HCT116 (cell line): ENCODE measurements at regions not wholly inside any gene's neighbourhood (a gene's known extent, or its start where the extent isn't known, plus 50 kb on each side); places are given as distances from the start of the nearest gene placed in this dataset.

Experiments used
- ATAC-seq: fragments of 200-7000 bp; cut with Tn5 transposase; 2 replicates; pipeline ENCODE4 v1.9.1; 2020; ENCODE audit warnings: mild to moderate bottlenecking, moderate library complexity
- BruUV-seq: library from RNA; stranded (reverse); fragments of 400-500 nt; replicated peaks from 2 replicates; lab custom pipeline; 2021; lab: Mats Ljungman, UMichigan
- CTCF ChIA-PET: fragments of 300-600 bp; sonication (Branson Sonifier 250); formaldehyde crosslinking; loops from one replicate; lab custom pipeline; 2021; ENCODE audit warnings: antibody characterized with exemption; lab: Charles Lee
- POLR2A ChIA-PET: fragments of 300-600, 350-600 bp; sonication (Branson Sonifier 250); formaldehyde crosslinking; loops from one replicate; lab custom pipeline; 2021; ENCODE audit warnings: antibody characterized with exemption; lab: Charles Lee
- RAD21 ChIA-PET, 2 experiments: fragments of 300-600 bp; sonication (Branson Sonifier 250); formaldehyde crosslinking; loops; one replicate each; lab custom pipeline; 2023; ENCODE audit warnings: low total read pairs in 2 of 2; ENCODE audit not compliant: uncharacterized antibody in 2 of 2, unreplicated experiment in 2 of 2, low non-redundant PET in 1 of 2; lab: Charles Lee
- DNase-seq: peaks from one replicate; pipeline ENCODE4 v3.0.0-alpha.2; 2010; ENCODE audit warnings: low read depth, low spot score
- H2AFZ ChIP-seq: fragments of 200-600 bp; shearing (Covaris generic), sonication (generic); 2 replicates; pipeline ENCODE4 v1.6.1; 2017; ENCODE audit warnings: low read depth, mixed run types, mixed read lengths, antibody characterized with exemption, low read length; ENCODE audit not compliant: poor library complexity, severe bottlenecking
- H3K27ac ChIP-seq: 2 replicates; pipeline ENCODE4 v1.5.1; 2012; ENCODE audit warnings: low read depth, low read length
- H3K27me3 ChIP-seq: fragments of 200-600 bp; sonication (generic); 2 replicates; pipeline ENCODE4 v1.6.1; 2016; ENCODE audit warnings: mixed run types, low read length, mixed read lengths; ENCODE audit not compliant: insufficient read depth
- H3K36me3 ChIP-seq, 2 experiments: fragments of 200-500 bp in 1 of 2; fragments of 200-600 bp in 1 of 2; sonication (Bioruptor generic) in 1 of 2; sonication (generic) in 1 of 2; 2 replicates each; pipeline versions ENCODE4 v1.5.1 to v1.6.1; 2014 to 2016; ENCODE audit warnings: low read length in 2 of 2, inconsistent platforms in 1 of 2, mixed read lengths in 1 of 2, mixed run types in 1 of 2; ENCODE audit not compliant: insufficient read depth in 2 of 2, control insufficient read depth in 1 of 2
- H3K4me1 ChIP-seq, 2 experiments: fragments of 200-600 bp in 1 of 2; sonication (generic) in 1 of 2; 2 replicates each; pipeline versions ENCODE4 v1.5.1 to v1.6.1; 2012 to 2017; ENCODE audit warnings: low read length in 2 of 2, inconsistent platforms in 1 of 2, mild to moderate bottlenecking in 1 of 2, mixed read lengths in 1 of 2, mixed run types in 1 of 2, moderate library complexity in 1 of 2; ENCODE audit not compliant: insufficient read depth in 2 of 2, control insufficient read depth in 1 of 2
- H3K4me2 ChIP-seq: fragments of 200-600 bp; sonication (generic); 2 replicates; pipeline ENCODE4 v1.6.1; 2017; ENCODE audit warnings: mixed run types, low read length, mixed read lengths
- H3K4me3 ChIP-seq, 2 experiments: fragments of 200-600 bp in 1 of 2; sonication (generic) in 1 of 2; replicated peaks in 1 of 2; 2 replicates each; pipeline ENCODE4 v1.5.1; 2011 to 2016; ENCODE audit warnings: low read length in 2 of 2, control low read depth in 1 of 2, low read depth in 1 of 2, mild to moderate bottlenecking in 1 of 2, mixed read lengths in 1 of 2, mixed run types in 1 of 2
- H3K79me2 ChIP-seq: fragments of 200-600 bp; sonication (generic); 2 replicates; pipeline ENCODE4 v1.6.1; 2017; ENCODE audit warnings: mild to moderate bottlenecking, mixed run types, low read length, moderate library complexity, mixed read lengths; ENCODE audit not compliant: insufficient read depth
- H3K9ac ChIP-seq: fragments of 200-600 bp; sonication (generic); 2 replicates; pipeline ENCODE4 v1.6.1; 2016; ENCODE audit warnings: low read length, mixed read lengths
- H3K9me2 ChIP-seq: fragments of 200-600 bp; sonication (generic), shearing (Covaris generic); 2 replicates; pipeline ENCODE4 v1.6.1; 2017; ENCODE audit warnings: mixed run types, mild to moderate bottlenecking, moderate library complexity; ENCODE audit not compliant: insufficient read depth
- H3K9me3 ChIP-seq, 2 experiments: fragments of 200-500 bp in 1 of 2; fragments of 200-600 bp in 1 of 2; sonication (Bioruptor generic) in 1 of 2; sonication (generic) in 1 of 2; 2 replicates each; pipeline ENCODE4 v1.6.1; 2014 to 2017; ENCODE audit warnings: low read length in 2 of 2, mixed read lengths in 2 of 2, inconsistent platforms in 1 of 2, low read depth in 1 of 2, mild to moderate bottlenecking in 1 of 2, mixed run types in 1 of 2, moderate library complexity in 1 of 2; ENCODE audit not compliant: control insufficient read depth in 1 of 2, insufficient read depth in 1 of 2
- H4K20me1 ChIP-seq: fragments of 200-600 bp; sonication (generic), shearing (Covaris generic); 2 replicates; pipeline ENCODE4 v1.6.1; 2017; ENCODE audit warnings: mixed run types, mild to moderate bottlenecking, moderate library complexity; ENCODE audit not compliant: insufficient read depth
- ATF3 ChIP-seq: IDR thresholded peaks from 2 replicates; pipeline ENCODE4 v1.6.1; 2012
- CBX3 ChIP-seq: IDR thresholded peaks from 2 replicates; pipeline ENCODE4 v1.6.1; 2012; ENCODE audit warnings: low read depth
- CEBPB ChIP-seq: IDR thresholded peaks from 2 replicates; pipeline ENCODE4 v1.6.1; 2012; ENCODE audit warnings: low read depth
- CTCF ChIP-seq, 3 experiments: fragments of 200-600 bp in 1 of 3; sonication (generic) in 1 of 3; IDR thresholded peaks in 2 of 3; conservative IDR thresholded peaks in 1 of 3; 2 replicates each; pipeline ENCODE4 v1.5.1; 2012 to 2017; ENCODE audit warnings: low read depth in 2 of 3, low read length in 2 of 3, antibody characterized with exemption in 1 of 3, borderline replicate concordance in 1 of 3, control low read depth in 1 of 3, mild to moderate bottlenecking in 1 of 3, mixed read lengths in 1 of 3, mixed run types in 1 of 3, moderate library complexity in 1 of 3; ENCODE audit not compliant: insufficient read depth in 1 of 3
- EGR1 ChIP-seq: IDR thresholded peaks from 2 replicates; pipeline ENCODE4 v1.6.1; 2012; ENCODE audit warnings: low read depth
- ELF1 ChIP-seq: IDR thresholded peaks from 2 replicates; pipeline ENCODE4 v1.6.1; 2012; ENCODE audit warnings: low read depth, borderline replicate concordance
- EZH2phosphoT487 ChIP-seq: fragments of 200-600 bp; IDR thresholded peaks from 2 replicates; pipeline ENCODE4 v1.6.1; 2018; ENCODE audit warnings: antibody characterized with exemption, borderline replicate concordance
- JUND ChIP-seq: IDR thresholded peaks from 2 replicates; pipeline ENCODE4 v1.6.1; 2012
- MAX ChIP-seq: IDR thresholded peaks from 2 replicates; pipeline ENCODE4 v1.6.1; 2012
- POLR2A ChIP-seq: IDR thresholded peaks from 2 replicates; pipeline ENCODE4 v1.7.0; 2011; ENCODE audit warnings: borderline replicate concordance; ENCODE audit not compliant: insufficient read depth, insufficient read length; ENCODE audit errors: extremely low read depth
- SIN3A ChIP-seq: IDR thresholded peaks from 2 replicates; pipeline ENCODE4 v1.6.1; 2012; ENCODE audit warnings: low read depth
- YY1 ChIP-seq: IDR thresholded peaks from 2 replicates; pipeline ENCODE4 v1.6.1; 2011; ENCODE audit warnings: low read length, low read depth, moderate library complexity, mild to moderate bottlenecking; ENCODE audit not compliant: insufficient replicate concordance; ENCODE audit errors: extremely low read depth
- ZBTB33 ChIP-seq: IDR thresholded peaks from 2 replicates; pipeline ENCODE4 v1.6.1; 2011; ENCODE audit warnings: mild to moderate bottlenecking, low read length, moderate library complexity; ENCODE audit not compliant: insufficient replicate concordance; ENCODE audit errors: extremely low read depth
- ZFX ChIP-seq: fragments of 450-650 bp; IDR thresholded peaks from 2 replicates; pipeline ENCODE4 v1.6.1; 2017
- intact Hi-C: fragments of 100-400 bp; cut with micrococcal nuclease; formaldehyde crosslinking; loops from 2 replicates; pipeline ENCODE4 v1.10.0; 2022

- Histone ChIP-seq H3K4me2 (no peak overlapping the region), H3K9me2 (no peaks in the 10 kb centered on the region), H3K79me2 (no peaks in the 10 kb centered on the region), H3K27me3 (no peaks in the 10 kb centered on the region), H3K9me3 (no peaks in the 10 kb centered on the region), H3K9ac (no peak overlapping the region), H3K27ac (no peak overlapping the region), H3K4me3 (no peak overlapping the region), H2AFZ (no peak overlapping the region), H3K4me1 (no peaks in the 10 kb centered on the region), H3K36me3 (no peaks in the 10 kb centered on the region), H4K20me1 (no peaks in the 10 kb centered on the region; the same call in 1 of the 2 replicates)
- ChIA-PET POLR2A (no interaction called here), CTCF (no interaction called here), RAD21 (no interaction called here)
- DNase-seq (no peak), ATAC-seq (no peak)
- TF ChIP-seq ELF1, result no peak
- TF ChIP-seq ATF3, result no peak
- TF ChIP-seq POLR2A, result no peak
- no peak for TF ChIP-seq SIN3A
- TF ChIP-seq MAX, result no peak
- TF ChIP-seq EZH2phosphoT487, result no peak
- TF ChIP-seq EGR1, result no peak
- TF ChIP-seq CTCF (IDR thresholded peaks at IDR 0.05 in 2 of 3, conservative IDR thresholded peaks at IDR 0.05 in 1 of 3; ENCODE audit: borderline replicate concordance in 1 of 3, insufficient read depth in 1 of 3, low read depth in 2 of 3, low read length in 2 of 3), result no peak
- TF ChIP-seq CBX3, result no peak
- TF ChIP-seq YY1, result no peak
- TF ChIP-seq JUND, result no peak
- no peak for TF ChIP-seq ZBTB33
- no peak for TF ChIP-seq CEBPB
- no peak for TF ChIP-seq ZFX
- no TSS peak for BruUV-seq
- intact Hi-C loops, result no loop called here
These were observed 261.6 kb upstream of the FN1 start for GRCh38 chr2:215697496-215697895.
